Stimulated activated CD8-positive, alpha-beta memory T cell treated with anti-CD3 and anti-CD28 coated beads, Interleukin-15, amount 100 ng/mL, for 1 hour (primary cell): ENCODE measurements at regions not wholly inside any gene's neighbourhood (a gene's known extent, or its start where the extent isn't known, plus 50 kb on each side); places are given as distances from the start of the nearest gene placed in this dataset.

Experiments
- DNase-seq: peaks from one replicate; pipeline ENCODE4 v3.0.0-alpha.2; 2020; ENCODE audit warnings: low read depth

DNA sequence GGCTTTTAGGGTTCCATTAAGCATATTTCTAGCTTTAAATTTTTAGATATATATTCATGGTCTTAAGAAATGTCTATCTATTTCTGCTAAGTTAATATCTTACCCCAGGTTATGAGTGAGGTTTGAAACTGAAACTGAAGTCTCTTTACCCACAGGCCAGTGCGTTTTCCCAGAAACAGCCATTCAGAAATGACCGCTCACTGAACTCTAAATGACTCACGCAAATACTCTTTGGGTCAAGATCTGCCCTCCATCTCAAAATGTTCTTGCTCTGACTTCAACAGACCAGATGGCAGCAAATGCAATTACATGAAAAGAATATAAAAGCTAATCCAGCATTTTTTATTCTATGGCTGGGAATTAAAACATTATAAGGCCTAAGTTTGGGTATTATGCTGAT is 315.2 kb downstream of the TDRD15 start:
- DNase-seq: no peak

DNA sequence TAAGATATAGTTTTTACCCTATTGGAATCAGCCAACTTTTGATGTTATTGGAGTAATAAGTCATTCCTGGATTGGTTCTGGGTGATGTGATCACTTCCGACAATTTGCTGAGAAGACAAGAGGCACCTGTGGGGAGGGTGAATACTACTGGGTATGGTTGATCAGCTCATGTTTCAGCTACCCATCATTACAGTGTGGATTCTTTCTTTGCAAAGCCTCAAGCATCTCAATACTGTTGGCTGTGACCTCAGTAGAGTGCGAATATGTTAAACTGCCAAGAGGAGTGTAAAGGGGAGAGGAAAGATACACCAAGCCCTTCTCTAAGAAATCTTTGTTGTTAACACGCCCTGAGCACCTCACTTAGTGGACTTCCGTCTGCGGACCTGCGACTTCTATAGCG is 317.7 kb downstream of the TDRD15 start:
- no peak for DNase-seq

DNA sequence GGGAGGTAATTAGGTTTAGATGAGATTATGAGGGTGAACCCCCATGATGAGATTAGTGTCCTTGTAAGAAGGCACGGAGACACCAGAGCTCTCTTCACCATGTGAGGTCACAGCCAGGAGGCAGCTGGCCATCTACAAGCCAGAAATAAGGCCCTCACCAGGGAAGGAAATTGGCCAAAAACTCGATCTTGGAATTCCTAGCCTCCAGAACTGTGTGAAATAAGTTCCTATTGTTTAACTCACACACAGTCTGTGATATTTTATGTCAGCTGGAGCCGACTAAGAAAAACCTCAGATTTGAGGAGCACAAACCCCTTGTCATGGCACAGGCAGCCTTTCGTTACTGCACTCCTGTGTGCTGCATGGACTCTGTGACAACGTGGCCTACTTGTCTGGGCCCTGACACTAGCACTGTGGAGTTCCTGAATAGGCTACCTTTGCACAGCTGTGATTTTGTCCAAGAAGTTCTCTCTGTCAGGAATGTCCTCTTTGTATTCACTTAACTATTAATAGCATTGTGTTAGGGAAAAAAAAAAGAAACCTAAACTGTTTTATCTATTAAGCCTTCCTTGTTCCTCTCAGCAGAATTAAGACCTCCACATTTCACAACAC is 319.8 kb downstream of the TDRD15 start:
- no peak for DNase-seq

DNA sequence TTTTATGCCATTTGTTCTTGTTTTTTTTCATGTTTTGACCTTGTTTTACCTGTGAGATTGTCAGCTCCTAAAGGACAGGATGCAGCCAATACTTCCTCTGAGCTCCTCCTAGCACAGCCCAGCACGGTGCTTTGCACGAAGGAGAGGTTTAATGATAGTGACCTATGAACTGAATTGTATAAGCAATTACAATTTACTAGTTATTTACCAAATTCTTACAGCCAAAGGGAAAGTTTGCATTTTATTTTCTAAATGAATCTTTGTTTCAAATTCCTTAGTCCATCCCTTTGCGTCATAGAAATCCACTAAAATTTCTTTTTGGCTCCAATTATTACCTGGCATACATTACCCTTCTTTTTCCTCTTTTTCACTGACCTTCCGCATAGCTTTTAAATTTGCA is 326.1 kb downstream of the TDRD15 start:
- no peak for DNase-seq

DNA sequence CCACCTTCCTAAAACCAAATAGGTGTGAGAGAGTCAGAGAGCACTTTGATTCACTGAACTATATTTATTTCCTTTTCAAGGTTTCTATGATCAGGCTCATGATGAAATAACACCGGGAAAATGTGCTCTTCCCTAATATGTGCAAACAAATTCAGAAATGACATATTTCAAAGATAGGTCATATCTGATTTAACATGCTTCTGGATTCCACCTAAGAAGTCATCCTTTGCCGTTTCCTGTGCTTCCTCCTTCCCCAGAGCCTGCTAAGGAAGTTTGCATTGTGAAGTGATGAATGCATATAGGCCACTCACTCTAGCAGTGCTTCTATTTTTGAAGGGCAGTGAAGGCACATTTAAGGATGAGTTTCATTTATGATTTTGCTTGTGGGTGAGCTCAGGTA is 327.6 kb downstream of the TDRD15 start:
- DNase-seq: no peak

DNA sequence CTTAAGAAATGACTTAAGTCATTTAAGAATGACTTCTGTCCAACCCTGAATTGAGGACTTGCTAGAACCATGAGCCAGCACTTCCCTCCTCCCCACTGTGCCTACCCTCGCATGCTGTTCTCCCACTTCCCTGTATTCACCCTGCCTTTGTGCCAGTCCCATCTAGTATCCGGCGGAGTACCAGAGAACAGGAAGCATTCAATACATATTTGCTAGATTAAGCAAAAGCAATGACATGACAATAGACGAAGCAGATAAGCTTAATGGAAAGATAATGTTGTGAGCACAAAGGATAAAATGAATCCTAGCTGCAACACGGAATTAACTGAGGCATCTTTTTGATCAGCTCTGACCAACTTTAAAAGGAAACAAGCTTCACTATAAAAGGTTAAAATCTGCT is 328.5 kb downstream of the TDRD15 start:
- no peak for DNase-seq

DNA sequence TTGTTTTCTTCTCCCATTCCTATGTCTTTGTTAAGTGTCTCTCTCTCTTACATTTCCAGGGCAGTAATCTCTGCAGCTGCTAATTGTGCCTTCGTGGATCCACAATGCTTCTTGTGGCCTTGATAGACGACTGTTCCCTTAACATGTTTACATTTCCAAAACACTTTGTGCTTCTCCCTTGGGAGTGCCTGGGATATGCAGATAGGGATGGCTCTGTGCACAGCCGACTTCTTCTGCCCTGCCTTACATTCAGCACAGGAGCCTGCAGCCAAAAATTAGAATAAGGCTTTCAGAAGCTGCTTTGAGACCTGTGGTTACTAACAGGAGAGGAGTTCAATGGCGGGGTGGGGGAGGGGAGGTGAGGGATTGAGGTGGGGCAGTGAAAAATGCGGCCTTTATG is 328.9 kb downstream of the TDRD15 start:
- no peak for DNase-seq

DNA sequence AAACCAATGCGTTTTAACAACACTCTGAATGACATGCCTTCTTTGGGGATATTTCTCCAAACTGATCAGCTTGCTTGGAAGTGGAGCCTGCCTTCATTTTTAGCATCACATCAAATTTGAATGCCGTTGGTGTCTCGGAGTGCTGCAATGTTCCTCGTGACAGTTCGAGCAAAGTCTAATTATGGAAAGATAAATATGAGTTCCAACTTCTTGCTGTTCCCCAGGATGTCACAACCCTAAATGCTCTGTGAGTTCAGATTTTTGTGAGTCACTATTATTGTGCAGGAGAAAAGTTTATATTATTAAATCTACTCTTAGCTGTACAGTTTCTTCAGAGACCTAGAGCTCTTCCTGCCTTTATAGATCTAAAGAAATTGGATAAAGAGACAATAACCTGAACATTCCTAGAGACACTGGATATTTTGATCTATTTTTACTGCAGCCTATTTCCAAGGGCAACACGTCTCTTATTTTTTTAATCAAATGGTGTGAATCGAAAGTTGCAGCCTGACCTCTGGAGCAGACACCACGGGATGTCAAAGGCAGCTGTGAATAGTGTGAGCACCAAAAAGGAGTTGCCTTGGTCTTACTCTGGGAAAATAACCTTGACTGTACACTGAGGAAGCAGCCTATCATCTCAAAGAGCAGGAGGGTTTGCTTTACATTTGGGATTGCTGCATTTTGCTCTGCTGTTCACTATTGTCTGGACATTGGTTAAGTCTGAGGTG is 330.1 kb downstream of the TDRD15 start:
- no peak for DNase-seq

DNA sequence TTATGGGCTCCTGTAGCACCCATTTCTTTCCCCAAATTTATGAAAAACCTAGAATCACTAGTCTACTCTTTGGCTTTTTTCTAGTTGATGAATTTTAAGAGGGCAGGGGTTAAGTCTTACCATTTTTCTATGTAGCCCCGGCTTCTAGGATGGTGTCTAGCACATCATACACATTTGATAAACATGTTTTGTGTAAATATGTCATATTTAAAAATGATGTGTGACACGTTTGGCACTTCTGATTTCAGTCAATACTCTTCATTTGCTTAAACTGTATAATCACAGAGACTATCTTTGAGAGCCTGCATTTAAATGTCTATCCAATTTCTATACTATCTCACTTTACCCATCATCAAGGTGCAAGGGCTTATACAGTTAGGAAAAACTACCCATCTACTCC is 331.1 kb downstream of the TDRD15 start:
- no peak for DNase-seq

DNA sequence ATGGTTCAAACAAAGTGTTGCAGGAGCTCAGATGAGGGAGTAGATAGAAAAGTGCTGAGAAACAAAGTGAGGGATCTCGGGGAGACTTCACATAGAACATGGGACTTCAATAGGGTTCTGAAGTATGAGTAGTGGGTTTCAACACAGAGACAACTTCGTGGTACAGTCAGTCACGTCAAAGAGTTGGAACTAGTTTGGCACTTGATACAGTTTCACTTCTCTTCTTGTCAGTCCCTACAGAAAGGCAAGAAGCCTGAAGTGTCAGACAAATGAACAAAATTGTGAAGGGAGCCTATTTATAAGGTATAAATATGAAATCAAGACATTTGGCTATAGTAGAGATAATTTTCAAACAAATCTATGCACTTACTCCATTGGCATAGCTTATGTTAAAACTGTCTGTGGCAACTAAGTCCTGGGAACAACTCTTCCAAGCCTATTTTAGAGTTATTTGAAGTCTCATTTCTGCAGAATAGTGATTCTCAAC is 338.0 kb downstream of the TDRD15 start:
- no peak for DNase-seq

DNA sequence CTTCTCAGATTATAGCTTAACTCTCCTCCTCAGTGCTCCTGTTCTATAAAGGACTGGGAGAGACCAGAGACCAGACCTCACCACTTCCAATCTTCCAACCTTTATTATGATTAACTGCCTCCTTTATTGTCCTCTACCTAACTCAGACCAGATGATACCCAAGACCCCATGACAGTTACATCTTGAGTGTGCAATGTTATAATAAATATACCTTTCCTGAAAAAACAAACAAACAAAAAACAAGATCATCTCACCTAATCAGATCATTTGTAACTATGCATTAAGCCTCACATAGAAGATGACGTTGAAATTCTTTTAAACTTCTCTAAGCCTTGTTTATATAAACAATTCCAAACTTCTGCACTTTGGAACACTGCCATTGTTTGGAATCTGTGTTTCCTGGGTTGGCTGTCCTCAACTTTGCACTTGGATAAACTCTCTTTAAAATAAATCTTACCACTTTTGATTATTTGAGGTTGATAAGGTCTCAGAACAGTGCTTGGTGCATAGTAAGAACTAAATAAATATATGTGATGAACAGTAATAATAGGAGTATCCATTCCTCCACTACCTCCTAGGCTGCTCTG is 342.7 kb downstream of the TDRD15 start:
- no peak for DNase-seq

DNA sequence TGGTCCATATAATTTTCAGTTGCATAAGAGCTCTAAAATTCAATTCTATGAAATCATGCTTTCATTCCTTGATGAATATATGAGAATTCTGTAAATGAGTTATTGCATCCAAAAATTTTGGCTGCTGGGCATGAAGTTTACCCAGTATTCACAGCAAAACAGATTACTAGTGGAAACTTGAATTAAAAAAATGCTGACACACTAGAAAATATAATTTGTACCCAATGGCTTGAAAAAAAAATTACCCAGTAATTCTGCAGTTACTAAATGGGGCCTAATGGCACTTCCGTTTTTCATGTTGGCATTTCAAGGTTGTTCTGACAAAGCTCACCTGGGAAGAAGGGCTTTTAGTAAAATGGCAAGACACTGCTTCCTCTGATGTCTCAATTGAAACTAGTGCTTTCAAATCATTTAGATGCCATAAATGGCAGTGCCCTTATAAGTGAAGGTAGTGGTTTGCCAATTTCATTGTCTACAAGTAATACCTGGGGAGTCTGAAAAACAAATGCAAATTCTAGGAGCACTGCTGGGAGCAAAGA is 343.6 kb downstream of the TDRD15 start:
- no peak for DNase-seq

DNA sequence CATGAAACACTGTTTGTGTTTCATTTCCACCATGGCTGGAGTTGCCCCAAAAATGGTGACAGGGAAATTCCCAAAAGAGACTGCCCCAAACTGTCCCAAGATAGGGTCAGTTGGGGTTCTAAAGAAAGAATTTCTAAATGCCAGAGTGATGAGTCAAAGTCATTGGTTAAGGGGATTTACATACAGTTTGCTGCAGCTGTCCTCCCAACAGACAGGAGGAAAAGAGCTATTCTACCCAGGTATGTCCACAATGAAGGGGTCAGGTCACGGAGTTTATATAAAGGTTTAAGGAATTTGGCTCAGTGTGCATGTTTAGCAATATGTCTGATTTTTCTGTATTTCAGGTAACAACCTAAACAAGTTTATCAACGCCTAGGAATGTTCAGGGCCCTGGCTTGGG is 344.1 kb downstream of the TDRD15 start:
- no peak for DNase-seq

DNA sequence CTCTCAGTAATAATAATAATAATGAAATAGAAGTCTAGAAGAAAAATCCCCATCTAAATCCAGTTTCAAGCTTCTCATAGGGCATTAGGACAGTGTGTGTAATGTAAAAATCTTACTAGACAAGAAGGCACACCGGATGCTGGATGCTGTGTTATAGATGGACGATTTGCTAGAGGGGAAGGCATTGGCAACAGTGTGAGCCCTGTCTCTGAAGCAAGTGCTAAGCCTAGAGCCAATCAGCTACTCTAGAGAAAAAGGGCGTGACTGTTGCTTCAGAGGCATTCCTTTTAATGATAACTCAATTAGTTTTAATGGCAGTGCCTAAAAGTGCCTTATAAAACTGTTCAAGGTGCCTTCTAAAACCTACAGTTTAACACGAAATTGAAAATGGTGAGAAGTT is 344.9 kb downstream of the TDRD15 start:
- no peak for DNase-seq

DNA sequence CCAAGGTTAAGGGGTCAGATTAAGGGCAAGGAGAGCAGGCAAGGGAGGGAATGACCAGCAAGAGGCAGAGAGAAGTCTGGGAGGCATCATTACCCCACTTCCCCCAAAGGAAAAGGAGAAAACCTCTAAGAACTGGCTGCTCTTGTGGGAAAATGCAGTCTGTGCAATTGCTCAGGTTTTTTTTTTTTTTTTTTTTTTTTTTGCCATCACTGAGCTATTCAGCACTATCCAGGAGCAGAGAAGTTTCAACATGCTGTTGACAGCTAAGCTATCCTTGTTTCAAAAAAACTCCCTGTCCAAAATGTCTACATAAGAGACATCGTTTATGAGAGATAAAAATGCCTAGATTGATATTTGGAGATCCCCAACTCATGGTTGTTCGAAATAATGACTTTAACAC is 345.4 kb downstream of the TDRD15 start:
- no peak for DNase-seq

DNA sequence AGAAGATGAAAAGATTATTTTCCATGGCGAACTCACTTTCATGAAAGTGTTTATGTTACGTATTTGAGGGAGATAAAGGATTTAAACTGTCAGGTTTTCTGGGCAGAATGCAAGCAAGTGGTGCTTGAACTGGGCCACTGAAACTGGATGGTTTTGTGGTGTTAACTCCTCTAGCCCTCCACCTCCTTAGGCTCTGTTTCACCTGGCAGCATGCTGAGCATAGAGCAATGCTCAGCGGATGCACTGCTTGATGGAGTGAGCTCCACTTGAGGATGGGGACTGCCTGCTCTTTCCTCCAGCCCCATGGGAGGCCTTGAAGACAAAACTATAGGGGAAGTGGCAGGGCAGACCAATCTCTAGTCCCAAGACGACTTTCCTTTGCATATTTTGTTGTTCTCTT is 345.8 kb downstream of the TDRD15 start:
- DNase-seq: no peak

DNA sequence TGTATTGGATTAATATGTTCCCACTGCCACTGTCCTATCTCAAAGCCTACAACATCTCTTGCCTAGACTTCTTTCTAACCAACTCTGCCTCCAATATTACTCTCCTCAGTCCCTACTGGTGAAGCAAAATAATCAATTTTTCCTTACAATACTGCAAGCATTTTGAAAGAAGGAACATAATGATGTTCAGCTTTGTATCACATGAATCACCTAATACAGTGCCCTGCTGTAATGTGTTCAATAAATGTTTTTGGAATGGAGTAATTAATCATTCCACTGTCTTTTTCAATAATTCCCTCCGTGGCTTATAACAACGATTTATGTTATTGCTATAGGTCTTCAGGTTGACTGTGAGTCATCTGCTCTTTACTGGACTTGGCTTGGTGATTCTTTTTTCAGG is 356.4 kb downstream of the TDRD15 start:
- DNase-seq: no peak

DNA sequence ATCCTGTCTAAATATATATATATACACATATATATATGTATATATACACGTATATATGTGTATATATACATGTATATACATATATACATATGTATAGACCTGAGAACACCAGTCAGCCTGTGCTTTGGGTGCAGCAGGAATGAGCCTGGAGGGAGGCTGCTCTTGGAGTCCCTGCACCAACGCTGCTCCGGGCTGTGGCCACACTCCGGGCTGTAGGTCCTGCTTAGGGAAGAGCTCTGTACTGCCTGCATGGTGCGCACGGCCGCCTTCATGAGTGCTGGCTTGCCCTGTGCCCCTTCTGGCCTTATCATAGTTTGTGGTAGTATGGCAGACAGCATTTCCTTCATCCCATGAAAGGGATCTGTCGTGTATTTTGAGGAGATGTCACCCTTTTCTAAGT is 360.9 kb downstream of the TDRD15 start:
- DNase-seq: no peak

DNA sequence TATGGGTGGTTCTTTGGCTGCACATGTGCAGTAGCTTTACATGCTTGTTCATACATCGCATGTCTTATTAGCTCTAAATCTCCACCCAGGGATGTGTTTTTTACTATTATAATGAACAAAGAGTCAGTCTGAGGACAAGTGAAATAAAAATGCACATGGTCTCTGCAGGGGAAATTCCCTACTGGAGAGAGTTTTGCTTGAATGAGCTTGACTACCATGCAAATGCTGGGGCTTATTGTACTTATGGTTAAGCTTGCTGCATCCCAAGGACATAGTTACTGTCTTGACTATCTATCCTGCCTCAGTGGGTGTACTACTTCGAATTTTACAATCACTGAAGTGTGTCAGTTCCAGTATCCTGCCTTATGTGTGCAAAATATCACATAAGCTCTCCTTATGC is 362.7 kb downstream of the TDRD15 start:
- no peak for DNase-seq

DNA sequence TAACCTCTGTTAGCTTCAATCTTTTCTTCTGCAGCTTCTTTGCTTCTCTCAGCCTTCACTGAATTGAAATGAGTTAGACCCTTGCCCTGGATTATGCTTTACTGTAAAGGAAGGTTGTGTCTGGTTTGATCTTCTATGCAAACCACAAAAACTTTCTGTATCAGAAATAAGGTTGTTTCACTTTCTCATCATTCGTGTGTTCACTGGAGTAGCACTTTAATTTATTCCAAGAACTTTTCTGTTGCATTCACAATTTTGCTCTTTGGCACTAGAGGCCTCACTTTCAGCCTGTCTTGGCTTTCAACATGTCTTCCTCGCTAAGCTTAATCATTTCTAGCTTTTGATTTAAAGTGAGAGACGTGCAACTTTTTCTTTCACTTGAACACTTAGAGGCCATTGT is 365.3 kb downstream of the TDRD15 start:
- no peak for DNase-seq

DNA sequence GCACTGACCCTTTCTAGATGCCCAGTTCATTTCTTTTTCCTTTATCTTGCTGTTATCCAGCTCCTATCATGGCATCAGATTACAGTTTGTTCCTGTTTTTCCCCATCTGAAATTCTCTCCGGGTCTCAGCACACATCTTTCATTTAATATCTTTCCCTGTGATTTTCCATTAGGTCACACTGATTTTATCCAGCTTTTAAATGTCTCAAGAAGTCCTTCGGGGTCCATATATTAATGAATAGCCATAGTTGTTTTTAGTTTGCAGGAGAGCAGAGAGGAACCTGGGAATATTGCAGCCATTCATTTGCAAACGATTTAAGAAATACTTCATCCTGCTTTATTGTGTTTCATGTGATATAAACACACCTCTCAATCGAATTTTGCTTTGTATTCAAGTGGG is 374.2 kb downstream of the TDRD15 start:
- no peak for DNase-seq

DNA sequence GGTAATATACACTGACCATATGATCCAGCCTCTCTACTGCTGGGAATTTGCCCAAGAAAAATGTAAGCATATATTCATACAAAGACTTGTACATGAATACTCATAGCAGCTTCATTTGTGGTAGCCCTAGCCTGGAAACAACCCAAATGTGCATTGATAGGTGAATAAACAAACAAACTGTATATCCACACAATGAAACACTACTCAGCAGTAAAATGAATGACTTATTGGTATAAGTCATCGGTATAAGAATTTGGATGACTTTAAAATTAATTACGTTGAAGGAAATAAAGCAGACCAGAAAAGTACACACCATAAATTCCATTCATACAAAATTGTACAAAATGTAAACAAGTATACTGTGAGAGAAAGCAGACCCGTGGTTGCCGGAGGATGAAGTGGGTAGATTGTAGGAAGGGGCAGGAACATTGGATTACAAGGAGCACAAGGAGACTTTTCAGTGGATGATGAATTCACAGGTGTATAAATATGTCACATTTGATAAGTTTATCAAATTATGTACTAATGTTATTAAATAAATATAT is 376.7 kb downstream of the TDRD15 start:
- no peak for DNase-seq

DNA sequence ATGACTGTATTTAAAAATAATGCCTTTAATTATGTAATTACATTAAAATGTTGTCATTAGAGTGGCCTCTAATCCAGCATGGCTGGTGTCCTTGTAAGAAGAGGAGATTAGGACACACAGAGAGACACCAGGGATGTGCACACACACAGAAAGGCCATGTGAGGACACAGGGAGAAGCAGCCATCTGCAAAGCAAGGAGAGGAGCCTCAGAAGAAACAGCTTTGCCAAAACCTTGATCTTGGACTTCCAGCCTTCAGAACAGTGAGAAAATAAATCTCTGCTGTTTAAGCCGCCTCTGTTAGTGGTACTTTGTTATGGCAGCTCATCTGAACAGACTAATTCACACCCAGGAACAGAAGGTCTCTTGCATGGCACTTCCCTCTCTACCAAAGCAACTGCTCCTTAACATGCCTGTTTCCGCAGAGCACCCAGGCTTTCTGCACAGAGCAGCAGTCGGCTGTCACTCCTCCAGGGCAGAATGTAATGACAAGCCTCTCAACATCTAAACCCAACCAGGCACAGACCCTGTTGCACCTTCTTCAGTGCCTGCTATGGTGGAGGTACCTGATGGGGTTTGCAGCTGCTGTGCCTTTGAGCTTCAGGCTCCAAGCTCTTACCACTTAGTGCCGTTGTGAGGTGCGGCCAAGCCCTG is 377.7 kb downstream of the TDRD15 start:
- DNase-seq: no peak
